Activated CD8-positive, alpha-beta memory T cell treated with anti-CD3 and anti-CD28 coated beads for 48 hours (primary cell): ENCODE measurements at regions not wholly inside any gene's neighbourhood (a gene's known extent, or its start where the extent isn't known, plus 50 kb on each side); places are given as distances from the start of the nearest gene placed in this dataset.
"Not testable (repeated sequence)": the region's sequence is repeated elsewhere in the genome, so short reads cannot be mapped to it uniquely, and the experiment has no call there.

Experiments used
- DNase-seq, 3 experiments: peaks; one replicate each; pipeline ENCODE4 v3.0.0-alpha.2; 2020; ENCODE audit warnings: low read depth in 2 of 3, low spot score in 2 of 3

GRCh38 chr6:93183531-93183972 lies 235.8 kb downstream of the EPHA7 start:
- no peak for DNase-seq

GRCh38 chr6:93182938-93183479 lies 236.3 kb downstream of the EPHA7 start:
- no peak for DNase-seq

GRCh38 chr6:93177918-93178317 lies 241.4 kb downstream of the EPHA7 start:
- DNase-seq: no peak

GRCh38 chr6:93177438-93177837 lies 241.9 kb downstream of the EPHA7 start:
- no peak for DNase-seq

- DNase-seq: no peak
These were observed 243.3 kb downstream of the EPHA7 start for GRCh38 chr6:93176070-93176469.

- not testable (repeated sequence) for DNase-seq
These were observed 245.8 kb downstream of the EPHA7 start for GRCh38 chr6:93173573-93173972.

- no peak for DNase-seq
These were observed 253.4 kb downstream of the EPHA7 start for GRCh38 chr6:93165850-93166430.

- no peak for DNase-seq
These were observed 254.6 kb downstream of the EPHA7 start for GRCh38 chr6:93164781-93165180.

GRCh38 chr6:93163146-93163545 lies 256.2 kb downstream of the EPHA7 start:
- DNase-seq: no peak

GRCh38 chr6:93139408-93140081 lies 279.8 kb downstream of the EPHA7 start:
- no peak for DNase-seq

GRCh38 chr6:93136111-93136510 lies 283.2 kb downstream of the EPHA7 start:
- DNase-seq: no peak

- DNase-seq: no peak
These were observed 295.2 kb downstream of the EPHA7 start for GRCh38 chr6:93124006-93124632.

- DNase-seq: no peak
These were observed 295.8 kb downstream of the EPHA7 start for GRCh38 chr6:93123585-93123984.

- no peak for DNase-seq
These were observed 299.1 kb downstream of the EPHA7 start for GRCh38 chr6:93120154-93120742.

- DNase-seq: no peak
These were observed 313.5 kb downstream of the EPHA7 start for GRCh38 chr6:93105907-93106306.

GRCh38 chr6:93105017-93105416 lies 314.3 kb downstream of the EPHA7 start:
- no peak for DNase-seq

GRCh38 chr6:93104195-93104817 lies 315.1 kb downstream of the EPHA7 start:
- no peak for DNase-seq

- no peak for DNase-seq
These were observed 330.5 kb downstream of the EPHA7 start for GRCh38 chr6:93088621-93089501.

- no peak for DNase-seq
These were observed 331.8 kb downstream of the EPHA7 start for GRCh38 chr6:93087606-93088005.

- no peak for DNase-seq
These were observed 333.0 kb downstream of the EPHA7 start for GRCh38 chr6:93086351-93086750.
